NCI-H774 (cell line): ENCODE measurements at regions not wholly inside any gene's neighbourhood (a gene's known extent, or its start where the extent isn't known, plus 50 kb on each side); places are given as distances from the start of the nearest gene placed in this dataset.

Experiments
- DNase-seq: peaks from one replicate; lab custom pipeline; 2025; lab: John Stamatoyannopoulos, UW

- no peak for DNase-seq
Measured at GRCh38 chr7:156307193-156307592, 333.4 kb upstream of the RNF32 start.

GRCh38 chr7:156305351-156305750 is 335.2 kb upstream of the RNF32 start:
- no peak for DNase-seq

GRCh38 chr7:156282816-156283215 is 357.8 kb upstream of the RNF32 start:
- no peak for DNase-seq

- DNase-seq = no peak
Measured at GRCh38 chr7:156279635-156280034, 360.9 kb upstream of the RNF32 start.

- DNase-seq = no peak
Measured at GRCh38 chr7:156275292-156275691, 365.3 kb upstream of the RNF32 start.

GRCh38 chr7:156274557-156274956 is 366.0 kb upstream of the RNF32 start:
- DNase-seq = no peak

- DNase-seq = no peak
Measured at GRCh38 chr7:156261581-156261980, 379.0 kb upstream of the RNF32 start.

- DNase-seq = no peak
Measured at GRCh38 chr7:156257904-156258303, 382.7 kb upstream of the RNF32 start.

GRCh38 chr7:156255635-156256034 is 384.9 kb upstream of the RNF32 start:
- DNase-seq = no peak

- no peak for DNase-seq
Measured at GRCh38 chr7:156251861-156252260, 388.7 kb upstream of the RNF32 start.

GRCh38 chr7:156240532-156240931 is 400.0 kb upstream of the RNF32 start:
- no peak for DNase-seq

GRCh38 chr7:156238366-156239133 is 402.0 kb upstream of the RNF32 start:
- no peak for DNase-seq

- no peak for DNase-seq
Measured at GRCh38 chr7:156237614-156238013, 403.0 kb upstream of the RNF32 start.

GRCh38 chr7:156236936-156237599 is 403.5 kb upstream of the RNF32 start:
- DNase-seq = no peak

GRCh38 chr7:156236181-156236889 is 404.2 kb upstream of the RNF32 start:
- no peak for DNase-seq

GRCh38 chr7:156234666-156235494 is 405.7 kb upstream of the RNF32 start:
- no peak for DNase-seq

- no peak for DNase-seq
Measured at GRCh38 chr7:156234192-156234591, 406.4 kb upstream of the RNF32 start.

GRCh38 chr7:156232931-156233705 is 407.5 kb upstream of the RNF32 start:
- DNase-seq = no peak

GRCh38 chr7:156230576-156230975 is 410.0 kb upstream of the RNF32 start:
- no peak for DNase-seq

GRCh38 chr7:156224833-156225225 is 412.6 kb upstream of the SHH start:
- no peak for DNase-seq
